HCT116 (cell line): ENCODE measurements at regions not wholly inside any gene's neighbourhood (a gene's known extent, or its start where the extent isn't known, plus 50 kb on each side); places are given as distances from the start of the nearest gene placed in this dataset.

ENCODE experiments used
- ATAC-seq: fragments of 200-7000 bp; cut with Tn5 transposase; 2 replicates; pipeline ENCODE4 v1.9.1; 2020; ENCODE audit warnings: mild to moderate bottlenecking, moderate library complexity
- BruUV-seq: library from RNA; stranded (reverse); fragments of 400-500 nt; replicated peaks from 2 replicates; lab custom pipeline; 2021; lab: Mats Ljungman, UMichigan
- CTCF ChIA-PET: fragments of 300-600 bp; sonication (Branson Sonifier 250); formaldehyde crosslinking; loops from one replicate; lab custom pipeline; 2021; ENCODE audit warnings: antibody characterized with exemption; lab: Charles Lee
- POLR2A ChIA-PET: fragments of 300-600, 350-600 bp; sonication (Branson Sonifier 250); formaldehyde crosslinking; loops from one replicate; lab custom pipeline; 2021; ENCODE audit warnings: antibody characterized with exemption; lab: Charles Lee
- RAD21 ChIA-PET, 2 experiments: fragments of 300-600 bp; sonication (Branson Sonifier 250); formaldehyde crosslinking; loops; one replicate each; lab custom pipeline; 2023; ENCODE audit warnings: low total read pairs in 2 of 2; ENCODE audit not compliant: uncharacterized antibody in 2 of 2, unreplicated experiment in 2 of 2, low non-redundant PET in 1 of 2; lab: Charles Lee
- DNase-seq: peaks from one replicate; pipeline ENCODE4 v3.0.0-alpha.2; 2010; ENCODE audit warnings: low read depth, low spot score
- H2AFZ ChIP-seq: fragments of 200-600 bp; shearing (Covaris generic), sonication (generic); 2 replicates; pipeline ENCODE4 v1.6.1; 2017; ENCODE audit warnings: low read depth, mixed run types, mixed read lengths, antibody characterized with exemption, low read length; ENCODE audit not compliant: poor library complexity, severe bottlenecking
- H3K27ac ChIP-seq: 2 replicates; pipeline ENCODE4 v1.5.1; 2012; ENCODE audit warnings: low read depth, low read length
- H3K27me3 ChIP-seq: fragments of 200-600 bp; sonication (generic); 2 replicates; pipeline ENCODE4 v1.6.1; 2016; ENCODE audit warnings: mixed run types, low read length, mixed read lengths; ENCODE audit not compliant: insufficient read depth
- H3K36me3 ChIP-seq, 2 experiments: fragments of 200-500 bp in 1 of 2; fragments of 200-600 bp in 1 of 2; sonication (Bioruptor generic) in 1 of 2; sonication (generic) in 1 of 2; 2 replicates each; pipeline versions ENCODE4 v1.5.1 to v1.6.1; 2014 to 2016; ENCODE audit warnings: low read length in 2 of 2, inconsistent platforms in 1 of 2, mixed read lengths in 1 of 2, mixed run types in 1 of 2; ENCODE audit not compliant: insufficient read depth in 2 of 2, control insufficient read depth in 1 of 2
- H3K4me1 ChIP-seq, 2 experiments: fragments of 200-600 bp in 1 of 2; sonication (generic) in 1 of 2; 2 replicates each; pipeline versions ENCODE4 v1.5.1 to v1.6.1; 2012 to 2017; ENCODE audit warnings: low read length in 2 of 2, inconsistent platforms in 1 of 2, mild to moderate bottlenecking in 1 of 2, mixed read lengths in 1 of 2, mixed run types in 1 of 2, moderate library complexity in 1 of 2; ENCODE audit not compliant: insufficient read depth in 2 of 2, control insufficient read depth in 1 of 2
- H3K4me2 ChIP-seq: fragments of 200-600 bp; sonication (generic); 2 replicates; pipeline ENCODE4 v1.6.1; 2017; ENCODE audit warnings: mixed run types, low read length, mixed read lengths
- H3K4me3 ChIP-seq, 2 experiments: fragments of 200-600 bp in 1 of 2; sonication (generic) in 1 of 2; replicated peaks in 1 of 2; 2 replicates each; pipeline ENCODE4 v1.5.1; 2011 to 2016; ENCODE audit warnings: low read length in 2 of 2, control low read depth in 1 of 2, low read depth in 1 of 2, mild to moderate bottlenecking in 1 of 2, mixed read lengths in 1 of 2, mixed run types in 1 of 2
- H3K79me2 ChIP-seq: fragments of 200-600 bp; sonication (generic); 2 replicates; pipeline ENCODE4 v1.6.1; 2017; ENCODE audit warnings: mild to moderate bottlenecking, mixed run types, low read length, moderate library complexity, mixed read lengths; ENCODE audit not compliant: insufficient read depth
- H3K9ac ChIP-seq: fragments of 200-600 bp; sonication (generic); 2 replicates; pipeline ENCODE4 v1.6.1; 2016; ENCODE audit warnings: low read length, mixed read lengths
- H3K9me2 ChIP-seq: fragments of 200-600 bp; sonication (generic), shearing (Covaris generic); 2 replicates; pipeline ENCODE4 v1.6.1; 2017; ENCODE audit warnings: mixed run types, mild to moderate bottlenecking, moderate library complexity; ENCODE audit not compliant: insufficient read depth
- H3K9me3 ChIP-seq, 2 experiments: fragments of 200-500 bp in 1 of 2; fragments of 200-600 bp in 1 of 2; sonication (Bioruptor generic) in 1 of 2; sonication (generic) in 1 of 2; 2 replicates each; pipeline ENCODE4 v1.6.1; 2014 to 2017; ENCODE audit warnings: low read length in 2 of 2, mixed read lengths in 2 of 2, inconsistent platforms in 1 of 2, low read depth in 1 of 2, mild to moderate bottlenecking in 1 of 2, mixed run types in 1 of 2, moderate library complexity in 1 of 2; ENCODE audit not compliant: control insufficient read depth in 1 of 2, insufficient read depth in 1 of 2
- H4K20me1 ChIP-seq: fragments of 200-600 bp; sonication (generic), shearing (Covaris generic); 2 replicates; pipeline ENCODE4 v1.6.1; 2017; ENCODE audit warnings: mixed run types, mild to moderate bottlenecking, moderate library complexity; ENCODE audit not compliant: insufficient read depth
- CBX3 ChIP-seq: IDR thresholded peaks from 2 replicates; pipeline ENCODE4 v1.6.1; 2012; ENCODE audit warnings: low read depth
- CEBPB ChIP-seq: IDR thresholded peaks from 2 replicates; pipeline ENCODE4 v1.6.1; 2012; ENCODE audit warnings: low read depth
- EGR1 ChIP-seq: IDR thresholded peaks from 2 replicates; pipeline ENCODE4 v1.6.1; 2012; ENCODE audit warnings: low read depth
- ELF1 ChIP-seq: IDR thresholded peaks from 2 replicates; pipeline ENCODE4 v1.6.1; 2012; ENCODE audit warnings: low read depth, borderline replicate concordance
- FOSL1 ChIP-seq: IDR thresholded peaks from 2 replicates; pipeline ENCODE4 v1.6.1; 2012; ENCODE audit warnings: low read depth
- JUND ChIP-seq: IDR thresholded peaks from 2 replicates; pipeline ENCODE4 v1.6.1; 2012
- MAX ChIP-seq: IDR thresholded peaks from 2 replicates; pipeline ENCODE4 v1.6.1; 2012
- POLR2A ChIP-seq: IDR thresholded peaks from 2 replicates; pipeline ENCODE4 v1.7.0; 2011; ENCODE audit warnings: borderline replicate concordance; ENCODE audit not compliant: insufficient read depth, insufficient read length; ENCODE audit errors: extremely low read depth
- POLR2AphosphoS5 ChIP-seq: IDR thresholded peaks from 2 replicates; pipeline ENCODE4 v1.6.1; 2011; ENCODE audit warnings: mild to moderate bottlenecking, low read depth, low read length, moderate library complexity
- SIN3A ChIP-seq: IDR thresholded peaks from 2 replicates; pipeline ENCODE4 v1.6.1; 2012; ENCODE audit warnings: low read depth
- SP1 ChIP-seq: IDR thresholded peaks from 2 replicates; pipeline ENCODE4 v1.6.1; 2012; ENCODE audit warnings: low read depth
- SRF ChIP-seq: IDR thresholded peaks from 2 replicates; pipeline ENCODE4 v1.6.1; 2012; ENCODE audit warnings: low read depth
- TCF7L2 ChIP-seq: IDR thresholded peaks from 2 replicates; pipeline ENCODE4 v1.7.0; 2011; ENCODE audit warnings: borderline replicate concordance, inconsistent platforms; ENCODE audit not compliant: insufficient read depth, insufficient read length; ENCODE audit errors: extremely low read depth
- YY1 ChIP-seq: IDR thresholded peaks from 2 replicates; pipeline ENCODE4 v1.6.1; 2011; ENCODE audit warnings: low read length, low read depth, moderate library complexity, mild to moderate bottlenecking; ENCODE audit not compliant: insufficient replicate concordance; ENCODE audit errors: extremely low read depth
- ZFX ChIP-seq: fragments of 450-650 bp; IDR thresholded peaks from 2 replicates; pipeline ENCODE4 v1.6.1; 2017
- ZNF274 ChIP-seq: fragments of 200-500 bp; sonication (Bioruptor generic); IDR thresholded peaks from 2 replicates; pipeline ENCODE4 v1.6.1; 2014; ENCODE audit warnings: mild to moderate bottlenecking, low read depth, low read length, inconsistent platforms
- intact Hi-C: fragments of 100-400 bp; cut with micrococcal nuclease; formaldehyde crosslinking; loops from 2 replicates; pipeline ENCODE4 v1.10.0; 2022

- ChIA-PET CTCF (no interaction called here), RAD21 (no interaction called here), POLR2A (no interaction called here)
- Histone ChIP-seq H3K9me3 (no peaks in the 10 kb centered on the region), H4K20me1 (no peaks in the 10 kb centered on the region), H3K36me3 (no peaks in the 10 kb centered on the region), H3K4me1 (no peaks in the 10 kb centered on the region), H3K4me2 (no peak overlapping the region), H3K4me3 (no peak overlapping the region), H3K27ac (no peak overlapping the region), H3K9me2 (no peaks in the 10 kb centered on the region), H3K79me2 (no peaks in the 10 kb centered on the region), H3K27me3 (no peaks in the 10 kb centered on the region)
- intact Hi-C loops = no loop called here
- ATAC-seq = no peak
- TF ChIP-seq CEBPB = no peak
- TF ChIP-seq POLR2AphosphoS5 = no peak
- TF ChIP-seq ELF1 = no peak
- no peak for TF ChIP-seq SIN3A
- TF ChIP-seq FOSL1 = no peak
- no peak for TF ChIP-seq JUND
- TF ChIP-seq YY1 = no peak
- TF ChIP-seq CBX3 = no peak
- TF ChIP-seq MAX = no peak
- TF ChIP-seq TCF7L2 = no peak
- no peak for TF ChIP-seq EGR1
- TF ChIP-seq ZNF274 = no peak
- TF ChIP-seq ZFX = no peak
- no peak for TF ChIP-seq SRF
- TF ChIP-seq SP1 = no peak
- no peak for TF ChIP-seq POLR2A
- TF ChIP-seq, all 23 proteins: peak for 0
- Histone ChIP-seq H2AFZ (no peak overlapping the region), H3K9ac (no peak overlapping the region)
- no peak for DNase-seq
- BruUV-seq = no TSS peak
These were observed 407.6 kb downstream of the COL12A1 start for GRCh38 chr6:74798302-74798701.
